GM12875 (cell line): ENCODE measurements at regions not wholly inside any gene's neighbourhood (a gene's known extent, or its start where the extent isn't known, plus 50 kb on each side); places are given as distances from the start of the nearest gene placed in this dataset.
"Not testable (repeated sequence)": the region's sequence is repeated elsewhere in the genome, so short reads cannot be mapped to it uniquely, and the experiment has no call there.

Source experiments
- H3K4me3 ChIP-seq: one replicate; pipeline ENCODE4 v1.5.1; 2011; ENCODE audit warnings: low read depth, low read length, control low read depth
- TF ChIP-seq, protein P1 (sequence below): IDR thresholded peaks from 2 replicates; pipeline ENCODE4 v1.5.1; 2011; ENCODE audit warnings: low read depth, mild to moderate bottlenecking, control low read depth, inconsistent platforms, low read length, moderate library complexity, borderline replicate concordance; ENCODE audit not compliant: insufficient read depth

GRCh38 chr6:164057876-164058275 is 643.4 kb downstream of the QKI start:
- H3K4me3 ChIP-seq: no peak overlapping the region
- TF ChIP-seq, protein P1, sequence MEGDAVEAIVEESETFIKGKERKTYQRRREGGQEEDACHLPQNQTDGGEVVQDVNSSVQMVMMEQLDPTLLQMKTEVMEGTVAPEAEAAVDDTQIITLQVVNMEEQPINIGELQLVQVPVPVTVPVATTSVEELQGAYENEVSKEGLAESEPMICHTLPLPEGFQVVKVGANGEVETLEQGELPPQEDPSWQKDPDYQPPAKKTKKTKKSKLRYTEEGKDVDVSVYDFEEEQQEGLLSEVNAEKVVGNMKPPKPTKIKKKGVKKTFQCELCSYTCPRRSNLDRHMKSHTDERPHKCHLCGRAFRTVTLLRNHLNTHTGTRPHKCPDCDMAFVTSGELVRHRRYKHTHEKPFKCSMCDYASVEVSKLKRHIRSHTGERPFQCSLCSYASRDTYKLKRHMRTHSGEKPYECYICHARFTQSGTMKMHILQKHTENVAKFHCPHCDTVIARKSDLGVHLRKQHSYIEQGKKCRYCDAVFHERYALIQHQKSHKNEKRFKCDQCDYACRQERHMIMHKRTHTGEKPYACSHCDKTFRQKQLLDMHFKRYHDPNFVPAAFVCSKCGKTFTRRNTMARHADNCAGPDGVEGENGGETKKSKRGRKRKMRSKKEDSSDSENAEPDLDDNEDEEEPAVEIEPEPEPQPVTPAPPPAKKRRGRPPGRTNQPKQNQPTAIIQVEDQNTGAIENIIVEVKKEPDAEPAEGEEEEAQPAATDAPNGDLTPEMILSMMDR: no peak

GRCh38 chr6:164051427-164051826 is 636.9 kb downstream of the QKI start:
- TF ChIP-seq, protein P1: no peak
- no peak overlapping the region for H3K4me3 ChIP-seq

GRCh38 chr6:164049517-164049988 is 635.0 kb downstream of the QKI start:
- no peak overlapping the region for H3K4me3 ChIP-seq
- TF ChIP-seq, protein P1: no peak

DNA sequence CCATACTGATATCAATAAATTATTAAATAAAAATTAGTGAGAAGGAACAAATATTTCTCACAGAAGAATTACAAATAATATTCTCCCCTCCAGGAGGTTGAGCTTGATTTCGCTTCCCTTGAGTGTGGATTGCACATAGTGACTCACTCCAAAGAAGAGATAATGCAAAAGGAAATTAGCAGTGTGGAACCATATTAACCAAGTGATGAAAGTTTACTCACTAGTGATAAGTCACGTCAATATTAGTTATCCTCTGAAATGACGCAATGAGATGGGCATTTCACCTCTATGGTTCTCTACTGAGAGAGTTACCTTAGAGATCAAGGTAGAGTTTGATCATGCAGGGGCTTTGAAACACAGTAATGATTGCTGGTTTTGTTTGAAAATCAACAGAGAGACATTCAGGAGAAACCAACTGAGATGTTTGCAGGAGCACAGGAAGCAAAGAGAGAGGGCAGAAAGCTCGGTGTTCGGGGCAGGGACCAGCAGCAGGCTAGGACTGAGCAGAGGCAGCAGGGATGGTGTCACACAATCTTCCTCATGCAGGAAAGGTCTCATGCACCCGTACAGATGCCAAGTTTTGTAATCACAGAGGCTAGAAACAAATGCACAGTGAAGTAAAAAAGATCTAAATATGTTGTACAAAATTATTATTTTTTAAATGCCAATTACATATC is 634.5 kb downstream of the QKI start:
- TF ChIP-seq, protein P1: no peak
- H3K4me3 ChIP-seq: no peak overlapping the region

GRCh38 chr6:164045082-164045481 is 630.6 kb downstream of the QKI start:
- H3K4me3 ChIP-seq: no peak overlapping the region
- TF ChIP-seq, protein P1: no peak

GRCh38 chr6:164043656-164044055 is 629.1 kb downstream of the QKI start:
- not testable (repeated sequence) for H3K4me3 ChIP-seq

DNA sequence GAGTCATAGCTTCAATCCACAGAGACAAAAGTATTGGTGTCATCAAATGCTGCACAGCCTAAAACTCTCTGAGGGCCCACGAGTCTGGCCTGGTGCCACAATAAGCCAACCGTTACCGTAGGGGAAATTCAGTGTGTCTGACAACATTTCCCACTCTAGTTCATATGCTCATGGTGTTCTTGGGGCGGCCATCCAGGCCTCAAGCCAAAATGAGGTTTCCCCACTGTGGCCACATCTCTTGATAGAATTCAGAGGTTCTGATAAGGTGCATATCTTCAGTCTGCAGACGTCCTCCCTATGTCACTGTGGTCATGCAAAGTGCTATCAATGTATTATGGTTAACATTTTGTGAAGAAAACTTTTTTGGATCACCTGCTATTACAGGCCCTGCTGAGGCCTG is 627.7 kb downstream of the QKI start:
- no peak overlapping the region for H3K4me3 ChIP-seq
- TF ChIP-seq, protein P1: no peak
